Caco-2 (cell line): ENCODE measurements at regions not wholly inside any gene's neighbourhood (a gene's known extent, or its start where the extent isn't known, plus 50 kb on each side); places are given as distances from the start of the nearest gene placed in this dataset.

Source experiments
- BruUV-seq: library from RNA; stranded (reverse); fragments of 400-500 nt; replicated peaks from 2 replicates; lab custom pipeline; 2021; lab: Mats Ljungman, UMichigan
- CTCF ChIA-PET: fragments of 300-600 bp; sonication (Branson Sonifier 250); formaldehyde crosslinking; loops from one replicate; lab custom pipeline; 2022; ENCODE audit warnings: antibody characterized with exemption; lab: Charles Lee
- POLR2A ChIA-PET: fragments of 300-600 bp; sonication (Branson Sonifier 250); formaldehyde crosslinking; loops from one replicate; lab custom pipeline; 2022; ENCODE audit warnings: antibody characterized with exemption; lab: Charles Lee
- DNase-seq, 2 experiments: peaks; one replicate each; pipeline versions ENCODE4 v3.0.0 to v3.0.0-alpha.2; 2020 to 2022
- H3K27me3 ChIP-seq: replicated peaks from 2 replicates; pipeline ENCODE4 v1.6.0; 2011; ENCODE audit warnings: low read length; ENCODE audit not compliant: control insufficient read depth, insufficient read depth
- H3K36me3 ChIP-seq: 2 replicates; pipeline ENCODE4 v1.5.1; 2011; ENCODE audit warnings: low read length; ENCODE audit not compliant: control insufficient read depth, insufficient read depth
- H3K4me1 ChIP-seq: fragments of 250-450 bp; sonication (Bioruptor Pico); 2 replicates; pipeline ENCODE4 v1.5.1; 2020; ENCODE audit warnings: mild to moderate bottlenecking
- H3K4me3 ChIP-seq: 2 replicates; pipeline ENCODE4 v1.5.1; 2011; ENCODE audit warnings: low read depth, mild to moderate bottlenecking, control low read depth, low read length
- H3K9me3 ChIP-seq: fragments of 250-450 bp; sonication (Bioruptor Pico); 2 replicates; pipeline ENCODE4 v1.5.1; 2020; ENCODE audit warnings: mild to moderate bottlenecking, moderate library complexity
- H3K27ac Mint-ChIP-seq: one replicate; pipeline ENCODE4 v1.8.0; 2022; ENCODE audit warnings: mixed read lengths; ENCODE audit not compliant: unreplicated experiment
- H3K27me3 Mint-ChIP-seq: one replicate; pipeline ENCODE4 v1.8.0; 2022; ENCODE audit warnings: mixed read lengths; ENCODE audit not compliant: insufficient read depth, unreplicated experiment
- H3K36me3 Mint-ChIP-seq: one replicate; pipeline ENCODE4 v1.8.0; 2022; ENCODE audit warnings: mild to moderate bottlenecking, mixed read lengths; ENCODE audit not compliant: insufficient read depth, unreplicated experiment
- H3K4me1 Mint-ChIP-seq: one replicate; pipeline ENCODE4 v1.8.0; 2022; ENCODE audit warnings: low read depth, mixed read lengths; ENCODE audit not compliant: unreplicated experiment
- H3K4me3 Mint-ChIP-seq: one replicate; pipeline ENCODE4 v1.8.0; 2022; ENCODE audit warnings: mild to moderate bottlenecking, moderate library complexity, mixed read lengths; ENCODE audit not compliant: unreplicated experiment
- H3K9me3 Mint-ChIP-seq: one replicate; pipeline ENCODE4 v1.8.0; 2022; ENCODE audit warnings: mixed read lengths; ENCODE audit not compliant: unreplicated experiment
- CTCF ChIP-seq, 2 experiments: fragments of 200-600 bp in 1 of 2; IDR thresholded peaks; 1 replicate in 1 of 2; 2 replicates in 1 of 2; pipeline versions ENCODE4 v1.5.1 to v1.8.0; 2011 to 2022; ENCODE audit warnings: antibody characterized with exemption in 1 of 2, control low read depth in 1 of 2, inconsistent platforms in 1 of 2, low read depth in 1 of 2, low read length in 1 of 2, mild to moderate bottlenecking in 1 of 2, moderate library complexity in 1 of 2; ENCODE audit not compliant: insufficient read depth in 1 of 2, severe bottlenecking in 1 of 2, unreplicated experiment in 1 of 2
- intact Hi-C: fragments of 100-400 bp; cut with micrococcal nuclease; formaldehyde crosslinking; loops from one replicate; pipeline ENCODE4 v1.10.0; 2022; ENCODE audit not compliant: unreplicated experiment

- Histone ChIP-seq H3K36me3 (no peaks in the 10 kb centered on the region), H3K4me3 (no peak overlapping the region), H3K27me3 (no peaks in the 10 kb centered on the region), H3K9me3 (no peaks in the 10 kb centered on the region), H3K4me1 (no peaks in the 10 kb centered on the region)
- Mint-ChIP-seq H3K36me3 (no peaks in the 10 kb centered on the region), H3K4me1 (no peaks in the 10 kb centered on the region), H3K4me3 (no peak overlapping the region), H3K27me3 (no peaks in the 10 kb centered on the region), H3K9me3 (no peaks in the 10 kb centered on the region), H3K27ac (no peak overlapping the region)
- TF ChIP-seq CTCF (IDR thresholded peaks at IDR 0.05; ENCODE audit: insufficient read depth in 1 of 2, low read depth in 1 of 2, low read length in 1 of 2, severe bottlenecking in 1 of 2, unreplicated experiment in 1 of 2) = no peak
- CTCF ChIA-PET = no interaction called here
- no TSS peak for BruUV-seq
- intact Hi-C loops = no loop called here
- DNase-seq = no peak
- POLR2A ChIA-PET = no interaction called here
Measured at GRCh38 chr18:67913040-67913439, 396.5 kb upstream of the DSEL start.

- no peaks in the 10 kb centered on the region for H3K4me1 Mint-ChIP-seq
- Histone ChIP-seq H3K9me3 (no peaks in the 10 kb centered on the region), H3K4me3 (no peak overlapping the region), H3K27me3 (no peaks in the 10 kb centered on the region), H3K4me1 (no peaks in the 10 kb centered on the region), H3K36me3 (no peaks in the 10 kb centered on the region)
- POLR2A ChIA-PET = no interaction called here
- H3K4me3 Mint-ChIP-seq = no peak overlapping the region
- no peaks in the 10 kb centered on the region for H3K9me3 Mint-ChIP-seq
- DNase-seq = no peak
- CTCF ChIA-PET = no interaction called here
- H3K27ac Mint-ChIP-seq = no peak overlapping the region
- H3K27me3 Mint-ChIP-seq = no peaks in the 10 kb centered on the region
- BruUV-seq = no TSS peak
- H3K36me3 Mint-ChIP-seq = no peaks in the 10 kb centered on the region
- intact Hi-C loops = no loop called here
- no peak for TF ChIP-seq CTCF (IDR thresholded peaks at IDR 0.05; ENCODE audit: insufficient read depth in 1 of 2, low read depth in 1 of 2, low read length in 1 of 2, severe bottlenecking in 1 of 2, unreplicated experiment in 1 of 2)
Measured at GRCh38 chr18:67901573-67901972, 385.1 kb upstream of the DSEL start.

- BruUV-seq = no TSS peak
- CTCF ChIA-PET = no interaction called here
- POLR2A ChIA-PET = no interaction called here
Measured at GRCh38 chr18:67896451-67896850, 379.9 kb upstream of the DSEL start.

More at GRCh38 chr18:67896451-67896850, 379.9 kb upstream of the DSEL start:
- no peaks in the 10 kb centered on the region for H3K27me3 ChIP-seq
- H3K36me3 ChIP-seq = no peaks in the 10 kb centered on the region
- Mint-ChIP-seq H3K9me3 (no peaks in the 10 kb centered on the region), H3K4me1 (no peaks in the 10 kb centered on the region), H3K27ac (no peak overlapping the region), H3K4me3 (no peak overlapping the region), H3K36me3 (no peaks in the 10 kb centered on the region), H3K27me3 (peaks cover 3% of the 10 kb centered on the region)
- no peaks in the 10 kb centered on the region for H3K4me1 ChIP-seq
- no peak for TF ChIP-seq CTCF (IDR thresholded peaks at IDR 0.05; ENCODE audit: insufficient read depth in 1 of 2, low read depth in 1 of 2, low read length in 1 of 2, severe bottlenecking in 1 of 2, unreplicated experiment in 1 of 2)
- intact Hi-C loops = no loop called here
- H3K4me3 ChIP-seq = no peak overlapping the region
- no peaks in the 10 kb centered on the region for H3K9me3 ChIP-seq
- DNase-seq = no peak
